ENCODE measurements at regions not wholly inside any gene's neighbourhood (a gene's known extent, or its start where the extent isn't known, plus 50 kb on each side); places are given as distances from the start of the nearest gene placed in this dataset.

DNA sequence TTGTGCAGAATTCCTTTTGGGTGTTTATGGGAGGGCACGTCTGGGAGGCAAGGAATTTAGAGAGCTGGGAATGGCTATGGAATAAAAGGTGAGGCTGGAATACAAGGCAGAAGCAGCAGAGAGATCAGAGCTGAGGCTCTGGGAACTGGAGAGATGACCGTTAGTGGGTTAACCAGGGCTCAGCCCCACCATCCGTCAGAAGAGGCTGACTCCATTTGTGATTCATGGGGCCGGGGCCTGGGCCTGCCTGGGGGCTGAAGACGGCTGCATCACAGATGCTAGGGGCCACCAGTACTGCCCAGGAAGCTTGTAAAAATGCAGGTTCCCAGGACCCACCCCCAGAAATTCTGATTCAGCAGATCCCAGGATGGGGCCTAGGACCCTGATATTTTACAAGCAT is 398.1 kb downstream of the MED13L start:
- H3K4me3 Mint-ChIP-seq (ENCODE audit: low read depth, unreplicated experiment) = no peak overlapping the region
- TF ChIP-seq, protein P1, sequence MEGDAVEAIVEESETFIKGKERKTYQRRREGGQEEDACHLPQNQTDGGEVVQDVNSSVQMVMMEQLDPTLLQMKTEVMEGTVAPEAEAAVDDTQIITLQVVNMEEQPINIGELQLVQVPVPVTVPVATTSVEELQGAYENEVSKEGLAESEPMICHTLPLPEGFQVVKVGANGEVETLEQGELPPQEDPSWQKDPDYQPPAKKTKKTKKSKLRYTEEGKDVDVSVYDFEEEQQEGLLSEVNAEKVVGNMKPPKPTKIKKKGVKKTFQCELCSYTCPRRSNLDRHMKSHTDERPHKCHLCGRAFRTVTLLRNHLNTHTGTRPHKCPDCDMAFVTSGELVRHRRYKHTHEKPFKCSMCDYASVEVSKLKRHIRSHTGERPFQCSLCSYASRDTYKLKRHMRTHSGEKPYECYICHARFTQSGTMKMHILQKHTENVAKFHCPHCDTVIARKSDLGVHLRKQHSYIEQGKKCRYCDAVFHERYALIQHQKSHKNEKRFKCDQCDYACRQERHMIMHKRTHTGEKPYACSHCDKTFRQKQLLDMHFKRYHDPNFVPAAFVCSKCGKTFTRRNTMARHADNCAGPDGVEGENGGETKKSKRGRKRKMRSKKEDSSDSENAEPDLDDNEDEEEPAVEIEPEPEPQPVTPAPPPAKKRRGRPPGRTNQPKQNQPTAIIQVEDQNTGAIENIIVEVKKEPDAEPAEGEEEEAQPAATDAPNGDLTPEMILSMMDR (IDR thresholded peaks at IDR 0.05; ENCODE audit: unreplicated experiment) = no peak
- CTCF ChIA-PET = no interaction called here
- H3K36me3 Mint-ChIP-seq (ENCODE audit: insufficient read depth, unreplicated experiment) = no peaks in the 10 kb centered on the region
- BruUV-seq (replicated peaks) = no TSS peak
- H3K9me3 Mint-ChIP-seq (ENCODE audit: low read depth, unreplicated experiment) = peaks cover 7% of the 10 kb centered on the region
- intact Hi-C loops (cut with micrococcal nuclease; ENCODE audit: unreplicated experiment) = no loop called here
- no peak overlapping the region for H3K27ac Mint-ChIP-seq (ENCODE audit: unreplicated experiment)
- peaks cover 3% of the 10 kb centered on the region for H3K4me1 Mint-ChIP-seq (ENCODE audit: low read depth, unreplicated experiment)
- peaks cover 15% of the 10 kb centered on the region for H3K27me3 Mint-ChIP-seq (ENCODE audit: unreplicated experiment)
- DNase-seq = no peak

DNA sequence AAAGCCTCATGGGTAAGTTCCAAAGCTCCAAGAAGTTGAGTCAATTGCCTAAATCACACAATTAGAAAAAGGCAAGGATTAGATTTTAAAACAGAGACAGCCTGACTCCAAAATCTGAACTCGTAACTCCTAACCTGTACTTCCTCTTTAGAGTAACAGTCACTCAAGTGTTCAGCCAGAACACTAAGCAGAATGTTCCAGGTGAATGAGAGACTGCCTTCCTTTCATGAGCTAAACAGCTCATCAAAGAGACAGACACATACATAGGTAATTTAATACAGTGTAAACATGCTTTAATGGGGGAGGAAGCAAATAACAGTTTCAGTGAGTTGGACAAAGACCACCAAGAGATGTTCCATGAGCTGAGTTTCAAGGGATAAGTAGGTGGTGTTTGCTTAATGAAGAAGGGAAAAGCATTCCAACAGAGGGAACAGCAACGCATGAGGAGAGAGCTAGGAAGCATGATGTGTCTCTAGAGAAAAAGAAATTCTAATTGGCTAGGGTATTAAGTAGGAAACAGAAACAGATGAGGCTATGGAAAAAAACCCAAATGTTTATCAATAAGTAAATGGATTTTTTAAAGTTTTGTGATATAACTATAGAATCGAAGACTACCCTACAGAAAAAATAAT is 403.9 kb downstream of the MED13L start:
- TF ChIP-seq, protein P1 (IDR thresholded peaks at IDR 0.05; ENCODE audit: unreplicated experiment) = no peak
- CTCF ChIA-PET = interaction anchor here (0.6 to 1.5 kb wide), 9 partner anchors 10 to 1895 kb away, joined by 3 to 5 read pairs (median 4); no protein-coding TSS in a partner anchor
- no TSS peak for BruUV-seq (replicated peaks)

DNA sequence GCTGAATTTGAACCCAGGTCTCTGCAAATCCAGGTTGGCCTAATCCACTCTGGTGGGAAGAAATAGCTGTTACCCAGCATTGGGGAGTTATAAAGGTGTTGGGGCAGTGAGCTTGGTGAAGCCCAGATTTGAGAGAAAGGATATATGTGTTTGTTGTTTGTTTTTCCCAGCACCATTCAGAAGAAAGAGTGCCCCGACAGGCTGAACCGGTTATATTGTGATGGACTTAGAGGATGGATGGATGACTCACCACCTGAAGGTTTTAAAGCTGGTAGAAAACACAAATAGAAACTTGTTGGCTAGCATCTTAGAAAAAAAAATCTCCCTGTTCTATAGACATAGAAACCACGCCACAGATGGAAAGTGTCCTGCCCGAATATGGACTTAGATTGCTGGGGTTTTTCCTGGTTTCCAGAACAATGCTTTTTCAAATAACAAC is 404.6 kb downstream of the MED13L start:
- TF ChIP-seq, protein P1 (IDR thresholded peaks at IDR 0.05; ENCODE audit: unreplicated experiment) = no peak
- Mint-ChIP-seq H3K9me3 (ENCODE audit: low read depth, unreplicated experiment) (peaks cover 6% of the 10 kb centered on the region), H3K36me3 (ENCODE audit: insufficient read depth, unreplicated experiment) (peaks cover 7% of the 10 kb centered on the region), H3K4me3 (ENCODE audit: low read depth, unreplicated experiment) (peak overlapping the region; percentile 31), H3K4me1 (ENCODE audit: low read depth, unreplicated experiment) (peaks cover 27% of the 10 kb centered on the region), H3K27me3 (ENCODE audit: unreplicated experiment) (no peaks in the 10 kb centered on the region), H3K27ac (ENCODE audit: unreplicated experiment) (peak overlapping the region; percentile 77)
- peak; percentile 88 for DNase-seq
- BruUV-seq (replicated peaks) = no TSS peak
- CTCF ChIA-PET = interaction anchor here (0.6 to 1.5 kb wide), 11 partner anchors 9 to 1894 kb away, joined by 3 to 5 read pairs (median 4); no protein-coding TSS in a partner anchor
- intact Hi-C loops (cut with micrococcal nuclease; ENCODE audit: unreplicated experiment) = no loop called here

More for the DNA sequence above, 403.9 kb downstream of the MED13L start:
- H3K9me3 Mint-ChIP-seq (ENCODE audit: low read depth, unreplicated experiment) = peaks cover 6% of the 10 kb centered on the region
- intact Hi-C loops (cut with micrococcal nuclease; ENCODE audit: unreplicated experiment) = no loop called here
- peaks cover 7% of the 10 kb centered on the region for H3K36me3 Mint-ChIP-seq (ENCODE audit: insufficient read depth, unreplicated experiment)
- DNase-seq = no peak
- H3K27me3 Mint-ChIP-seq (ENCODE audit: unreplicated experiment) = no peaks in the 10 kb centered on the region
- H3K4me1 Mint-ChIP-seq (ENCODE audit: low read depth, unreplicated experiment) = peaks cover 27% of the 10 kb centered on the region
- H3K27ac Mint-ChIP-seq (ENCODE audit: unreplicated experiment) = peak overlapping the region; percentile 77
- peak overlapping the region; percentile 31 for H3K4me3 Mint-ChIP-seq (ENCODE audit: low read depth, unreplicated experiment)

DNA sequence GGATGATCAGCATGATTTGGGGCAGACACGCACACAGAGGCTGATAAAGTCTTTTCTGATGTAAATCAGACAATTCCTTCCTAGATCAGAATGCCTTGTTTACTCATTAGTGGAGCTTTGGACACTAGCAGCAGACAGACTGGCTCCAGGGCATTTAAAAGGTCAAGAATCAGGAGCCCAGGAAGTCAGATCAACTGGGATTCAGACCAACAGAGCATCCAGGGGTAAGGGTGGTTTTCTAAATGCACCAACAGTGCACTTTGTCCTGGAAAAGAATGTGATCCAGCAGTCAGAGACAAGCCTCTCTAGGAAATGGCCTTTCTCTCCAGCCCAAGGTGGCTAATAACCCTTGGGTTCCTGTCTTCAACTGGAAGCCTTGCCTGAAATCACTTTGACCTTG is 405.3 kb downstream of the MED13L start:
- DNase-seq = no peak
- Mint-ChIP-seq H3K4me1 (ENCODE audit: low read depth, unreplicated experiment) (peaks cover 27% of the 10 kb centered on the region), H3K4me3 (ENCODE audit: low read depth, unreplicated experiment) (no peak overlapping the region), H3K27ac (ENCODE audit: unreplicated experiment) (peak overlapping the region; percentile 77), H3K36me3 (ENCODE audit: insufficient read depth, unreplicated experiment) (peaks cover 7% of the 10 kb centered on the region), H3K9me3 (ENCODE audit: low read depth, unreplicated experiment) (peaks cover 6% of the 10 kb centered on the region), H3K27me3 (ENCODE audit: unreplicated experiment) (no peaks in the 10 kb centered on the region)
- CTCF ChIA-PET = interaction anchor here (1.0 to 1.4 kb wide), 4 partner anchors 10 to 1892 kb away, joined by 3 to 4 read pairs (median 3); no protein-coding TSS in a partner anchor
- BruUV-seq (replicated peaks) = no TSS peak
- TF ChIP-seq, protein P1 (IDR thresholded peaks at IDR 0.05; ENCODE audit: unreplicated experiment) = no peak
- intact Hi-C loops (cut with micrococcal nuclease; ENCODE audit: unreplicated experiment) = no loop called here

All from Calu3 (cell line).